Activated naive CD4-positive, alpha-beta T cell (primary cell): ENCODE measurements at regions not wholly inside any gene's neighbourhood (a gene's known extent, or its start where the extent isn't known, plus 50 kb on each side); places are given as distances from the start of the nearest gene placed in this dataset.

ENCODE experiments used
- DNase-seq, 4 experiments: peaks; one replicate each; lab custom pipeline; 2025; lab: John Stamatoyannopoulos, UW

GRCh38 chr17:73723317-73723716, 79.1 kb upstream of the SDK2 start:
- DNase-seq = no peak

GRCh38 chr17:73724341-73724740, 80.1 kb upstream of the SDK2 start:
- DNase-seq = no peak

- DNase-seq = no peak
Measured at GRCh38 chr17:73724990-73725389, 80.7 kb upstream of the SDK2 start.

DNA sequence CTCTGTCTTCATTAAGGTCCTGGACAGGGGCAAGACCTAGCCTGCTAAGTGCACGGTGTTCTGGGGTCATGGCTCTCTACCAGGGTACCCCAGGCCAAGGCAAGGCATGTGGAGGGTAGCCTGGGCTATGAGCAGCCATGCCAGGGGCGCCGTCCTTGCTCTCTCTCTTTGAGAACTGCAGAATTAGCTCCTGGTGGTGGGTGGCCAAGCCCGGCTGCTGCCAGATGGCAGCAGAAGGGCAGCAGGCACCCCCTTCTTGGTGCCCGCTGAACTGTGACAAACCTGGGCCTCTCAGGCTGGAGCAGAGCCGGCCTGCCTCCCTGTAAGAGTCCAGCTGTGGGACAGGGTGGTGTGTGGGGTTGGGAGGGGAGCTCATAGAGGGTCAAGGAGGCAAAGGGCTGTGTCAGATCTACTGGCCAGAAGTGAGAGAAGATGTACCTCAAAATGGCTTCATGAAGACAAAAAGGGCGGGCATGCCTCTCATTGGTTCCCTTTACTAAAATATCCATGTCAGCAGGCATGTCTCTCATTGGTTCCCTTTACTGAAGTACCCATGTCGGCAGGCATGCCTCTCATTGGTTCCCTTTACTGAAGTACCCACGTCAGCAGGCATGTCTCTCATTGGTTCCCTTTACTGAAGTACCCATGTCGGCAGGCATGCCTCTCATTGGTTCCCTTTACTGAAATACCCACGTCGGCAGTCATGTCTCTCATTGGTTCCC, 81.7 kb upstream of the SDK2 start:
- no peak for DNase-seq

DNA sequence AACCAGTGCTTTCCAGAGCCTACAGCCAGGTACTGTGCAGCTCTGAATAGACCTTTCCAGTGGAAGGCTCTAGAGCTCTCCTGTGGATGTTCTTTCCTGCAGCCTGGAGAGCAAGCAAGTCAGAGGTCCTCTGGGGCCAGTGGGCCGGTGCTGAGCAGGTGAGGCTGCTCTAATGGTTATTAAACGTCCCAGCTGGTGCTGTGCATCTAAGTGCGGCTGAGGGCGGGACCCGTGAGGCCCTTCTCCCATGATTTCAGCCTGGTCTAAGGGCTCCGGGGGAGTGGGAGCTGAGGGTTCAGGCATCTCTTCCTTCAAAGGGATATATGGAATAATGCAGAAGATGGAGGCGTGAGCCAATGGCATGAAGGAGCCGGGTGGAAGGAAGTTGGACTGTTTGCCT, 83.7 kb upstream of the SDK2 start:
- DNase-seq = no peak

DNA sequence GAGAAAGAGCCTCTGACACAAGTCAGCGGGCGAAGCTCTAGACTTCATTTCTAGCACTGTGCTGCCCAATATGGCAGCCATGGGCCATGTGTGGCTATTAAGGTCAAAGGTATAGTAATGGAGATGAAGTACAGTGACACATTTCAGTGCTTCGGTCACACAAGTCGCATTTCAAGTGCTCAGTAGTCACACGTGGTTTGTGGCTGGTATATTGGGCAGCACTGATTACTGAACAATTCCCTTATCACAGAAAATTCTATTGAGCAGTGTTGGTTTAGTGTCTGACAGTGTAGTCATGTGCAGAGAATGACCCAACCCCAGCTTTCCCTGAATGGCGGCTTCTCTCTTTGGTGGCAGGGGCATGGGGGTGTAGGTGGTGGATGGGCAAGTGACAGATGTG, 84.9 kb upstream of the SDK2 start:
- DNase-seq = no peak

DNA sequence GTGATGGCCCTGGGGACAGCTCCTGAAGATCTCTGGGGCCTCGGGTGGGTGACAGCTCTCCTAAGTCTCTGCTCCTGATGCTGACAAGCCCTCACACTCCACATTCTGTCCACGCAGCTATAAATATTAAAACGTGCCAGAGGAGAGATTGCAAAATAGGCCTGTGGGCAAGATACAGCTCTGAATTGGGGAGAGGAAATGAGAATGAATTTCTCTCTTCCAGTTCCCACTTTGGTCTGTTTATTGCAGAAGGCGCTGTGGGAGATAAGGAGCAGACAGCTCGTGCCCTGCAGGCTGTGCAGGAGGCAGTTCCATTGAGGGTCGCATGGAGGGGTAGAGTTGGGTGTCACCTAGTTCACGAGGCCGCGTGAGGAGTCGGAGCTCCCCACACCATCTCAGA, 87.5 kb upstream of the SDK2 start:
- DNase-seq = no peak

DNA sequence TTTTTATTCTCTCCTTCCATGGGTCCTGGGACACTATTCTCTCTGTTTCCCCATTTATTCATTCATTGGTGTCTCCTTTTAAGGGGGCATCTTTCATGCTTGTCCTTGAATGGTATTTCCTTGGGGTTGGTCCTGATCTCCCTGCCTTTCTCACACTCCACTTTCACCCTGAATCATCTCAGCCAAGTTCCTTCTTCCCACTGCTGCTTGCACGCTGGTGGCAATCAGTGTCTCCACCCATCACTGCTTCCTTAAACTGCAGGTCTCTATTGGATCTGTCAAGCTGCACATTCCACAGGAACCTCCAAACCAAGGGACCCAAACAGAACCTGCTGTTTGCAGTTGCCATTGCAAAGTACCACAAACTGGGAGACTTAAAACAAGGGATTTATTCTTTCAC, 89.3 kb upstream of the SDK2 start:
- no peak for DNase-seq

GRCh38 chr17:73735245-73735644, 91.0 kb upstream of the SDK2 start:
- no peak for DNase-seq

DNA sequence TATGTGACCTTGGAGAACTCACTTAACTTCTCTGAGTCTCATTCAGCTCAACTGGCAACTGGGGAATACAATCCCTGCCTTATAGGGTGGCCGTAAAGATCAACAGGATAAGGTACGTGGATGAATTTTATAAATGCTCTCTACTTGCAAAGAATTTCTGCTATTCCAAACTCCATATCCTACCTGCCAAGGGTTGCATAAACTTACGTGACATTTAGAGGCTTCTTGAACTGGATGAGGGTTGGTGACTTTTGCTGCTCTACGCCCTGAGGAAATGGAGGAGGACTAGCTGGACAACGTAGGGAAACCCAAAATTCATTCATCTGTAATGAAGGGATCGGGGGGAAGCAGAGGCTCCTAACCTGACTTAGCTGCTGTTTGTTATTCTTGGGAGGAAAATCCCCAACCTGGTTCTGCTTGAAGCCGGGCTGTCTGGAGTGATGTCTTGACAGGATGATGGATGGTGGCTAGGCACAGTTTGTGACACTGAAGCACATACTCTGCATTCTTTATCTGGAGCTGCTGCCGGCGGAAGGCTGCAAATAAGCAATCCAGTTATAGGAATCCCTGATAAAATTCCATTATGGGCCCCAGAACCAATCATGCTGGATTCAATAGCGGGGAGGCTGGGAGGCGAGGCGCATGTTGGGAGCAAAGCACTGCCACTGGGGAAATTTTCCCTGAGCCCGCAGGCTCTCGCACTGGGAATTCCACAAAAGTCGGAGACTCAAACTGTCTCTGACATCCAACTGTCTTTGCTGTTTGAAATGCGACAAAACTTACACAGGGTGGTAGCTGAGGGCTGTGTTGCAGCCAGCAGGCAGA, 94.7 kb upstream of the SDK2 start:
- no peak for DNase-seq

DNA sequence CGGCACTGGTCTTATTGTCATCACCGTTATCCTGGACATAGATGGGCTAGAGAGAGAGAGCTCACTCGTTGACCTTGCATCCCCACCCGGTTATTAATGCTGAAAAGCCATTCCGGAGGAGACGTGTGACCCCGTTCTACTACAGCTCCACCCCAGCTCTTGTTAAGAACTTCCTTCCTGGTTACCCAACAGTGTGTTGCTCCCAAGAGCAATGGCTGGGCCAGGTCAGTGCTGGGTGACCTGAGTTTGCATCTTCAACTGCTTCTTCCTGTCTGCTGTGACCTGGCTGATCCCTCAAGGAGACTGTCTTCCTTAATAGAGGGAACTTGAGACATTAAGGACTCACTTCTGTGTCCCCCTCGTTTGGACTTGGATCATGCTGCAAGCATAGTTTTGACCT, 96.1 kb upstream of the SDK2 start:
- DNase-seq = no peak

DNA sequence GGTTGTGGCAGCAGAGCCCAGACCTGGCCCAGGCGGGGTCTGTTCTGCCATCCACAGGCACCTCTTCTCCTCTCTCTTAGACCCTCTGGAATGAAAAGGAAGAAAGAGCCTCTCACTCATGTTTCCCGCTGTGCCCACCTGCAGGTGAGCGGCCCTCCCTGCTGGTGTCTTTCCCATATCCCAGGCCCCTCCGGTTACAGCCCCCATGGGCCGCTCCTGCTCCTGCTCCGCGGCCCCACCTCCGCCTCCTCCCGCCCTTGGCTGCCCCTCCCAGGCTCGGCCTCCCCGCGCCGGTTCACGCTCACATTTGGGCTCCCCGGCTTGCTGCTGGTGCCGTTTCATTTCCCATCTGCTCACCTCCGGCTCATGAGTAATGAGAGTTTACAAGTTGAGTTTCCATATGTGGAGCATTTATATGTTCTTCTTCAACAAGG, 98.7 kb upstream of the SDK2 start:
- no peak for DNase-seq

GRCh38 chr17:73743518-73744201, 99.4 kb upstream of the SDK2 start:
- DNase-seq = no peak

- no peak for DNase-seq
Measured at GRCh38 chr17:73744411-73744810, 100.2 kb upstream of the SDK2 start.

DNA sequence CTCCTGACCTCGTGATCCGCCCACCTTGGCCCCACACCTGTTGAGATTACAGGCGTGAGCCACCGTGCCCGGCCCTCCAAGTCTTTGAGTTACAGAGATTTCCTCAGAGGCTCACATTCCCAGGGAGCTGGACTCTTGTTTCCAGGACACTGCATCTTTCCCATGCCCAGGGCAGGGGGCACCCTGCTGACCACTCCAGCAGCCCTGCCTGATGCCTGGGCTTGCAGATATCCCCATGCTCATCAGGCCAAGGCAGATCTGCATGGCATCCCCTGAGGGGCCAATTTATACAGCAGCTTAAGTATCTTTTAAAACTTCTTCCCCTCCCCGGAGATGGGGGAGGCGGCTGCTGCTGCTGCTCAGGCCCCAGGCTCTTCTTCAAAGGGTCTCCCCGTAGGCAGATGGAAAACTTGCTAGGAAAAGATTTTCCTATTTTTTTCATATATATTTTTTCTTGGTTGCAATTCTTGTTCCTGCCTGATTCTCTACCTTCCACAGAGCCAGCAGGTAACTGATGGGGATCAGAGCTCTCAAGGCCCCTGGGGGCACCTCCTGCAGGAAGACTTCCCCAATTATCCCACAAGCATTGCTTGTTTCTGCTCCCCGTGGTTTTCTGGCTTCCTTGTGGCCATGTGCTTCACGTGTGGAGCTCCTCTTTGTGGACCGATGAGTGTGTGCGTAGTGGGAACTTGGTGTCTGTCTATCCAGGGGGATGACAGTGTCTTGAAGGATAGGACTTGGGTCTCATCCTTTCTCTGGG, 102.2 kb upstream of the SDK2 start:
- DNase-seq = no peak

GRCh38 chr17:73747221-73748002, 103.2 kb upstream of the SDK2 start:
- no peak for DNase-seq

- DNase-seq = no peak
Measured at GRCh38 chr17:73748508-73748907, 104.3 kb upstream of the SDK2 start.

- no peak for DNase-seq
Measured at GRCh38 chr17:73749337-73749823, 105.1 kb upstream of the SDK2 start.

- no peak for DNase-seq
Measured at GRCh38 chr17:73749928-73750605, 105.8 kb upstream of the SDK2 start.

DNA sequence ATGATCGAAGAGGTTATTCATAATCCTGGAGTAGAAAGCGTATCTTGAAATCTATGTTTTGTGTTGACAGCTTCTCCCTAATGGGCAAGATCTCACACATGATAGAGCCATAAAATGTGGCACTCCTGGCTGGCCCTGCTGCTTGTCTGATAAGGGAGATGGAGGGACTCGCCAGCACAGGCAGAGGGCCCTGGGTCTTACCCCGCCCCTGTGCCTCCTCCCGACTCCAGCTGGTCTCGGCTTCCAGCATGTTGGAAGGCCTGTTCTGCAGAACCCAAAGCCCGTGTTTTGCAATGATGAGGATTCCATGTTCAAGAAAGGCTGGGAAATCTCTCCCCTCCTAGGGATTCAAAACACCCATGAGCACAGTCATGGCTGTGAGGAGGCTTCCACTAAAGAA, 106.7 kb upstream of the SDK2 start:
- DNase-seq = no peak
